ENCODE measurements at regions not wholly inside any gene's neighbourhood (a gene's known extent, or its start where the extent isn't known, plus 50 kb on each side); places are given as distances from the start of the nearest gene placed in this dataset.

DNA sequence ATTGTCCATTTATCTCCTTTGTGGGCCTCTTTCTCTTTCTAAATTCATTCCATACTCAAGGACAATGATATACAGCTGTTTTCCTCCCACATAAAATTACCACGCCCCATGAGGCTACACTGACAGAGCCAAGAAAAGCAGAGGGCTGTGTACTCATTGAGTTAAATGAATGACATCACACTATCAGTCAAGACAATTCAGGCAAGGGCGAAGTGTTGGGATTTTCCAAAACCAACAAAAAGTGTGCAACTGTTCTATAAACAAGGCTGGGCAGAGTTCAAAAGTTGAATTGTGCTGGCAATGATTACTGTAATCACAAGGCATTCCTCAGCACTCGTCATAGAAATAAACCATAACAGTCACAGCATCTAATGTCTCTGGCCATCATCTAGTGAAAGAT lies 799.6 kb upstream of the DIAPH2 start:
- no peaks in the 10 kb centered on the region for H3K36me3 ChIP-seq (ENCODE audit: control insufficient read depth, insufficient read depth, low read length)
- H3K27me3 ChIP-seq (ENCODE audit: control insufficient read depth, insufficient read depth, low read length): no peaks in the 10 kb centered on the region
- FAIRE-seq (no peak), DNase-seq (ENCODE audit: low read depth) (peak; percentile 64)
- TF ChIP-seq, protein P1, sequence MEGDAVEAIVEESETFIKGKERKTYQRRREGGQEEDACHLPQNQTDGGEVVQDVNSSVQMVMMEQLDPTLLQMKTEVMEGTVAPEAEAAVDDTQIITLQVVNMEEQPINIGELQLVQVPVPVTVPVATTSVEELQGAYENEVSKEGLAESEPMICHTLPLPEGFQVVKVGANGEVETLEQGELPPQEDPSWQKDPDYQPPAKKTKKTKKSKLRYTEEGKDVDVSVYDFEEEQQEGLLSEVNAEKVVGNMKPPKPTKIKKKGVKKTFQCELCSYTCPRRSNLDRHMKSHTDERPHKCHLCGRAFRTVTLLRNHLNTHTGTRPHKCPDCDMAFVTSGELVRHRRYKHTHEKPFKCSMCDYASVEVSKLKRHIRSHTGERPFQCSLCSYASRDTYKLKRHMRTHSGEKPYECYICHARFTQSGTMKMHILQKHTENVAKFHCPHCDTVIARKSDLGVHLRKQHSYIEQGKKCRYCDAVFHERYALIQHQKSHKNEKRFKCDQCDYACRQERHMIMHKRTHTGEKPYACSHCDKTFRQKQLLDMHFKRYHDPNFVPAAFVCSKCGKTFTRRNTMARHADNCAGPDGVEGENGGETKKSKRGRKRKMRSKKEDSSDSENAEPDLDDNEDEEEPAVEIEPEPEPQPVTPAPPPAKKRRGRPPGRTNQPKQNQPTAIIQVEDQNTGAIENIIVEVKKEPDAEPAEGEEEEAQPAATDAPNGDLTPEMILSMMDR (IDR thresholded peaks at IDR 0.05; ENCODE audit: insufficient read depth, low read length, severe bottlenecking): no peak
- H3K4me3 ChIP-seq (ENCODE audit: low read depth, low read length): no peak overlapping the region

DNA sequence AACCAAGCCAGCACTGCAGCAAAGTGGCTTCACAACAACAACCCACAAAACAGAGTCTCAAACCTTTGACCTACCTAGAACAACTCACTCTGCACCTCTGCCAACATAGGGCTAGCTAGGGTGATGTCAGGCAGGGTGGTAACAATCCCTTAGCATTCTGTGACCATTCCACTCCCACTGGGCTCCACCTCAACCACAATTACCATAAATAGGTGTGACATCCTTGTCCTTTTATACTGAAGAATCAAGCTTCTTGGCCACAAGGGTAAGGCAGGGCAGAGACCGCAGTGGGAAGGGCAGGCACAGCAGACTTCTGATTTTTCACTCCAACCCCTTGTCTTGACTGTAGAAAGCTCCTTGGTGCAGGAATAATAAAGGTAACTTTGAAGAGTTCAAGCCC lies 795.4 kb upstream of the DIAPH2 start:
- DNase-seq (ENCODE audit: low read depth): no peak
- Histone ChIP-seq H3K4me3 (ENCODE audit: low read depth, low read length) (no peak overlapping the region), H3K27me3 (ENCODE audit: control insufficient read depth, insufficient read depth, low read length) (no peaks in the 10 kb centered on the region), H3K36me3 (ENCODE audit: control insufficient read depth, insufficient read depth, low read length) (no peaks in the 10 kb centered on the region)
- FAIRE-seq: no peak
- TF ChIP-seq, protein P1 (IDR thresholded peaks at IDR 0.05; ENCODE audit: insufficient read depth, low read length, severe bottlenecking): no peak

DNA sequence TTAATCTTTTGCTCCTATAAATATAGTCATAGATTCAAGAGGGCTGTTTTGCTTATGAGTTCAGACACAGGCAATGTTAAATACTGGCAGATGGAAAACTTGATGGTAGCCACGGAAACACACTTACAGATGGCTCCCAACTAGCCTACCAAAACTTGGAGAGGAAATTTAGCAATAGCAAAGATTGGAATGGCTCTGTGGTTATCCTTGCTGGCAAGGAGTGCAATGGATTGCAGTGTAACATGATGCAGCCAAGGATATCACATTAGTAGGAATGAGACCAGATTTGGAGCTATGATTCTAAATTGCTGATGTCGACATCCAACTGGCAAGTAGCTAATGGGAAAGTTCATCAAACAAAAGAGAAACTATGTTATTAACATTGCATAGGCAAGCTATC lies 791.0 kb upstream of the DIAPH2 start:
- no peak for FAIRE-seq
- H3K36me3 ChIP-seq (ENCODE audit: control insufficient read depth, insufficient read depth, low read length): no peaks in the 10 kb centered on the region
- no peak for DNase-seq (ENCODE audit: low read depth)
- H3K27me3 ChIP-seq (ENCODE audit: control insufficient read depth, insufficient read depth, low read length): no peaks in the 10 kb centered on the region
- TF ChIP-seq, protein P1 (IDR thresholded peaks at IDR 0.05; ENCODE audit: insufficient read depth, low read length, severe bottlenecking): no peak
- H3K4me3 ChIP-seq (ENCODE audit: low read depth, low read length): no peak overlapping the region

DNA sequence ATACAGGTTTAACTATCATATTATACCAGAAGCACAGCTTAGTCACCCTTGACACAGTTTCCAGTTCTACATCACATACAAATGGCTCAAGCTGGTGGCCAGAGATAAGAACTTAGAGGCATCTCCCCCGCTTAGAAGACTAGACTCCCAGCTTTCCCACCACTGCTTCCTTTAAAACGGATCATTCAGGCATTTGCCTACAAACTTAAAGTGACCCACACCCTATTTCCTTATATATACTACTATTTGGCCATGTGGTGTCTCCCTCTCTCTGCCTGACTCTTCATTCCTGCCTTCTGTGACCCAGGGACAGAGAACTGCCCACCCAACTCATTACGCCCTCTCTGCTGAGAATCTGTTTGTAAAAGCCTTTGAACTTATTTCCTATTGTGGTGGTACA lies 781.2 kb upstream of the DIAPH2 start:
- FAIRE-seq (no peak), DNase-seq (ENCODE audit: low read depth) (no peak)
- no peak overlapping the region for H3K4me3 ChIP-seq (ENCODE audit: low read depth, low read length)
- H3K36me3 ChIP-seq (ENCODE audit: control insufficient read depth, insufficient read depth, low read length): no peaks in the 10 kb centered on the region
- TF ChIP-seq, protein P1 (IDR thresholded peaks at IDR 0.05; ENCODE audit: insufficient read depth, low read length, severe bottlenecking): peak; percentile 2
- no peaks in the 10 kb centered on the region for H3K27me3 ChIP-seq (ENCODE audit: control insufficient read depth, insufficient read depth, low read length)

- Histone ChIP-seq H3K4me3 (ENCODE audit: low read depth, low read length) (no peak overlapping the region), H3K27me3 (ENCODE audit: control insufficient read depth, insufficient read depth, low read length) (no peaks in the 10 kb centered on the region), H3K36me3 (ENCODE audit: control insufficient read depth, insufficient read depth, low read length) (no peaks in the 10 kb centered on the region)
- TF ChIP-seq, protein P1 (IDR thresholded peaks at IDR 0.05; ENCODE audit: insufficient read depth, low read length, severe bottlenecking): no peak
- no peak for DNase-seq (ENCODE audit: low read depth)
- FAIRE-seq: no peak
Observed at GRCh38 chrX:95903975-95904374, 780.7 kb upstream of the DIAPH2 start.

- Histone ChIP-seq H3K27me3 (ENCODE audit: control insufficient read depth, insufficient read depth, low read length) (no peaks in the 10 kb centered on the region), H3K4me3 (ENCODE audit: low read depth, low read length) (no peak overlapping the region), H3K36me3 (ENCODE audit: control insufficient read depth, insufficient read depth, low read length) (no peaks in the 10 kb centered on the region)
- FAIRE-seq: no peak
- TF ChIP-seq, protein P1 (IDR thresholded peaks at IDR 0.05; ENCODE audit: insufficient read depth, low read length, severe bottlenecking): no peak
- no peak for DNase-seq (ENCODE audit: low read depth)
Observed at GRCh38 chrX:95907081-95907480, 777.6 kb upstream of the DIAPH2 start.
